IPS-18c (cell line): ENCODE measurements at regions not wholly inside any gene's neighbourhood (a gene's known extent, or its start where the extent isn't known, plus 50 kb on each side); places are given as distances from the start of the nearest gene placed in this dataset.

Experiments
- H3K4me3 ChIP-seq: 2 replicates; pipeline ENCODE4 v1.7.0; 2013; ENCODE audit warnings: low read depth, mild to moderate bottlenecking, low read length, moderate library complexity; ENCODE audit not compliant: insufficient read depth
- H3K9me3 ChIP-seq: one replicate; pipeline ENCODE4 v1.6.1; 2013; ENCODE audit warnings: mild to moderate bottlenecking, low read length, moderate library complexity; ENCODE audit not compliant: control insufficient read depth, insufficient read depth

DNA sequence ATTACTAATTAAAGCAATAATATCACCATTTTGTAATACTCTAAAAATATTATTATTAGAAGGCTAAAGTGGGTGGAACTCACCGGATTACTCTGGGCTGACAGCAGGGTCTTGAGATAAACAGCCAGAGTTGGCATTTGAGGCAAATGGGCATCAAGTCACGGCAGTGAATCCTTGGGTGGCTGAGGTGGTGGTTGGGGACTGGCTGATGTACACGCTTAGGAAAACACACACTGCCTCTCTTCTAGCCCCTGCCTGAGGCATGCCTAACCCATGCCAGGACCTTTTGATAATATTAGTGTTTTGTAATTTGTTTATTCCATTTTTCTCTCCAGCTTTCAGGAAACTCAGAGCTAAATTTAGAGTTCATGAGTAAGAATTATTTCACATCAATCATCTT is 76.8 kb downstream of the ACKR3 start:
- Histone ChIP-seq H3K9me3 (no peaks in the 10 kb centered on the region), H3K4me3 (no peak overlapping the region)

DNA sequence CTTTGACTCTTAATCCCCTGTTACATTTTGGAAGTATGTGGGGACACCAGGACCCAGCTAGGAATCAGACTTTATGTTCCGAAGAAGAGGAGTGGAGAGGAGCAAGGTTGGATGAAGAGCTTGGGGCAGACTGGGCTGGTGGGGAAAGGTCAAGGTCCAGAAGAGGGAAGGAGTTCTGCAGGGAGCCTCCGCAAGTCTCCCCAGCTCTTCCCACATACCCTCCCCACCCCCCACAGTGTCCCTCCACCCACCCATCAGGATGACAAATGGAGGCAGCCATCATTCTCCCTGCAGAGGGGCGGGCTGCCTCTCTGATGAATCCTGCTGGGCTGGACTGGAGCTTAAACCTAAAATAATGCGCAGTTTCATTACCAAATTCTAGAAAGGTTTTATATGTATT is 77.2 kb downstream of the ACKR3 start:
- H3K9me3 ChIP-seq: no peaks in the 10 kb centered on the region
- no peak overlapping the region for H3K4me3 ChIP-seq

DNA sequence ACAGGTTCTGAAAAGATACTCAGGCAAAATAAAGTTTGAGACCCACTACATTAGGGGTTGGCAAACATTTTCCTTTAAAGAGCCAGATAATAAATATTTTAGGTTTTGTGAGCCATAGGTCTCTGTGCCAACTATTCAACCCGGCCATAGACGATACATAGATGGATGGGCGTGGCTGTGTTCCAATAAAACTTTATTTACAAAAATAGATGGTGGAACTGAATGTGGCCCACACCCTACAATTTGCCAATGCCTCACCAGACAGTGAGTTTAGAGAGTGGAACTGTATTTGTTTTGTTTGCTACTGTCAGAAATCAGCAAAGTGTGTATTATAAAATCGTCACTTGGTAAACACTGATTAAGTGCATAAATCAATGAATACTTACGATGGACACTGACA is 78.0 kb downstream of the ACKR3 start:
- Histone ChIP-seq H3K4me3 (no peak overlapping the region), H3K9me3 (no peaks in the 10 kb centered on the region)

DNA sequence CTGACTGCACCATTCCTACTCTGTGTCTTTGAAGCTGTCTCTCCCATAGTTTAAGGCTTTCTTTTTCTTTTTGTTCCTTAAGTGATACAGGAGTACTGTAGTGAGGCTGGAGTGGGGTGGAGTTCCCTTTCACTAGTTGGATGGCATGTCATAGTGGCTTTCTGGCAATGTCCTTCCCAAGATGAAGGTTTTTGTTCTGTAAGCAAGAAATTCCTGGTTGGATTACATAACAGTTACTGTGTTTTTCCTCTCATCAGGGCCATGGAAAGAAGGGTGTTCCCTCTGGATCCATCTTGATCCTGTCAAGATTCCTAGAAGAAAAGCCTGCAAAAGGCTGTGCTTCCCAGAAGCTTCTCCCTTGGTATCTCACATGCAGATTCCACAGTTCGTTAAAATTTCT is 84.2 kb downstream of the ACKR3 start:
- H3K4me3 ChIP-seq: no peak overlapping the region
- no peaks in the 10 kb centered on the region for H3K9me3 ChIP-seq

DNA sequence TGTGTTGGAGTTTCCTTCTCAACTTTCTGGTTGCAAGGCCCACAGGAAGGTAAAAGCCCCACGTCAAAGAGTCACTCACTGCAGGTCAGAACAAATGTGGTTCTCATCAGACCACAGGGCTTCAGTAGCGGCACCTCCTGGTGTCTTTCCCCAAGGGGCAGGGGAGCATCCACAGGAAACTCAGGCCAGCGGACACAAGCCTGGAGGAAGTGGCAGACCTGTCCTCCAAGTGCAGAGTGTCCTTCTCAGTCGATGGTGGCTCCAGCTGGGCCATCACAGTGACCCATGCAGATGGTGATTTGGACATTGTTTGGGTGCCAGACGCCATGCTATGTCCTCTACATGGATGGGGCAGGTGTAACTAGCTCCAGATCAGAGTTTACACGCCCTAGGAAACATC is 84.9 kb downstream of the ACKR3 start:
- H3K4me3 ChIP-seq: no peak overlapping the region
- H3K9me3 ChIP-seq: no peaks in the 10 kb centered on the region

DNA sequence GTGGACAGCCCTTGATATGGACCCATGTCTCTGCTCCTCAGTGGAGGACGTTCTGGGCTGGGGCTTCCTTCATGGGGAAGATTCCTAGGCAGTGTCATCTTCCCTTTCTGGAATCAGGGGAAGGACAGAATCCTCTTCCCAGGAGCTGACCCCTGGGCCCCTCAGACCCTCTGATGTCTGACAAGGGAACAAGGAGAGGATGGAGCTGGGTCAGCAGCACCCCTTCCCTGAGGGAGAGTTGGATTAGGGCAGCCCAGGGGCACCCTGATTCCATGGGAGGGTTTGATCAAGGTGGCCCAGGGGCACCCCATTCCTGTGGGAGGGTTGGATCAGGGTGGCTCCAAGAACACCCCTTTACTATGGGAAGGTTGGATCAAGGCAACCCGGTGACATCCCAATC is 86.5 kb downstream of the ACKR3 start:
- Histone ChIP-seq H3K4me3 (no peak overlapping the region), H3K9me3 (no peaks in the 10 kb centered on the region)

DNA sequence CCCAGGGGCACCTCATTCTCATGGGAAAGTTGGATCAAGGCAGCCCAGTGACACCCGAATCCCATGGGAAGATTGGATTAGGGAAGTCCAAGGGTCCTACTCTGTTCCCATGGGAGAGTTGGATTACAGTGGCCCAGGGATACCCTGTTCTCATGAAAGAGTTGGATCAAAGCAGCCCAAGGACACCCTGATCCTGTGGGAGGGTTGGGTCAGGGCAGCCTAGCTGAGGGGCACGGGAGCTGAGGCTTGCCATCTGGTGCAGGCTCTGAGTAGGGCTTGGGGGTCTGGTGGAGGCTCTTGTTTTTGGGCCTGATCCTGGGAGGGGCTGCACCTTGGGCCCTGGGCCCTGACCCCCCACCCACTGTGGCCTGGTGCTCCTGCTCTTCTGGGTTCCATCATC is 87.1 kb downstream of the ACKR3 start:
- no peak overlapping the region for H3K4me3 ChIP-seq
- no peaks in the 10 kb centered on the region for H3K9me3 ChIP-seq

DNA sequence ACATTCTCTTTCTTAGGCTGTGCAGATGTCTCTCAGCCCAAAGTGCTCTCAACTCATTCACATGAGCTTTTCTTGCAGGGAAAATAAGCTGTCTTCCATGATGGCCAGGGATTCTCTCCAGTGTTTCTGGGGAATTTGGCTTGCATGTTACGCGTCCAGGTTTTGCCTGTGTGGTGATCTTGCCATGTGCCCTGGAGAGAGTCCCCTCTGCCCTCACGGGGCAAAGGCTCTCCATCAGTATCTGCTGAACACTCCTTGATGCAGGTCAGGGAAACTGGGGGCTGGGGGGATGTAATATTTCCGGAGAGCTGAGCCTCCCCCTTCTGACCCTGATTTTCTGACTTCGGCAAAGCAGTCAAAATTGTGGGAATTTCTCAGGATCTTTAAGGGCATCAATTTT is 87.6 kb downstream of the ACKR3 start:
- Histone ChIP-seq H3K4me3 (no peak overlapping the region), H3K9me3 (no peaks in the 10 kb centered on the region)

DNA sequence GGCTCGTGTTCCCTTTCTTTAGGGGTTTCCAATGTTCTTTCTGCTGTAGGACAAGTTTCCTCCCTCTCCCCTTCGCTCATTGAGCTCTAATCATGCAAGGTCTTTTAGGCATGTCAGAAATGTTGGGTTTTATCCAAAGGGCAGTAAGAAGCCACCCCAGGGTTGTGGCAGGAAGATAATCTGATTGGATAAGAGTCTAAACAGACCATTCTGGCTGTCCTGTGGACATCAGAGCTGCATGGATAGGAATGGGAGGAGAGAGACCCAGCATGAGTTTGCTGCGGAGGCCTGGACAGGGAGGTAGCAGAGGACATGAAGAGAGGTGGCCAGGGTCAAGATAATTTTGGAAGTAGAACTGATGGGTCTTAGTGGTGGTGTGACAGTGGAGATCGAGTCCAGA is 88.2 kb downstream of the ACKR3 start:
- Histone ChIP-seq H3K4me3 (no peak overlapping the region), H3K9me3 (no peaks in the 10 kb centered on the region)

DNA sequence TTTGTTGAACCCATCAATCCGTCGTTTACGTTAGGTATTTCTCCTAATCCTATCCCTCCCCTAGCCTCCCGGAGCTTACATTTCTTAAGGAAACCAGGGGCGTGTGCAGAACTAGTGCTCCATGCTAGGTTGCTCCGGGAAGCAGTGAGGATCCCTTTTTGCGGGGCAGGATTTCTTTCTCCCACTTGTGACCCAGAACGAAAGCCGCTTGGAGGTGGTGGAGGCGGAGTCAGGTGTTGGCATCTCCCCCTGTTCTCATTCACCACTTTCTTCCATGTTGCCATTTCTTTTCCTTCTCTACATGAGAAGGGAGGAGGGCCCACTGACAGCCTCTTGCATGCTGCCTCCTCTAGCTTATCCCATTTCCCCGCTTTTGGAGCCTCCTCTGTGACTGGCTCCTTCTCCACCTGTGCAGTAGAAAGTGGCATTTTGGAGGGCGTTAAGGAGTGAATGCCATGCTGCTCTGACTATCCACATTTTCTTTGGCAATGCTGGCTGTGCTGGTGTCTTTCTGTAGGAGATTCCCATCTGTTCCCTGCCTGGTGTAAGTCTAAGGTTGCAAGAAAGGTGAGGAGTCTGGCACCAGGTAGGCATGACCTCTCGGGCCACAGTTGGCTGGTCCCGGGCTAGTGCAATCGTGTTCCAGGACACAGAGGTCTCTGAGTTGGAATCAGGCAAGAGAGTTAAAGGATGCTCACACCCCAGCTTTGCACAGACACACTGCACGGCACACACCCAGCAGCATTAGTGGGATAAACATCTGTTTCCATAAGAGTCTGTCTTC is 89.5 kb downstream of the ACKR3 start:
- no peak overlapping the region for H3K4me3 ChIP-seq
- H3K9me3 ChIP-seq: no peaks in the 10 kb centered on the region

DNA sequence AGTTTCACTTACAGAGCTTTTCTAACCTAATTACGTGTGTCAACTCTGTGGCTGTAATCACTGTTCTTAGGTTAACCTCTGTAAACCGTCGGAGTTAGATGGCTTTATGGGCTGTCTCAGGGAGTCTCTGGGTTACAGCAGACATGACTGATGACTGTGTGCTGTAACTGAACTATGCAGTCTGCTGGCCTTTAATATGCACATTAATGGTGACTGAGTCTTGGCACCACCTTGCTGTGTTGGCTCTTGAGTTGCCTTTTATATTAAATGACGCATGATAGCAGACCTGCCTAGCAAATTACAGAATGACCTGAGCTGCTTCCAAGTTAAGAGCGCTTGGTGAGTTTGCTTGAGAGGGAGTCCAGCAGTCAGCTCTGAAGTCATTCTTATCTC is 90.1 kb downstream of the ACKR3 start:
- Histone ChIP-seq H3K9me3 (no peaks in the 10 kb centered on the region), H3K4me3 (no peak overlapping the region)

DNA sequence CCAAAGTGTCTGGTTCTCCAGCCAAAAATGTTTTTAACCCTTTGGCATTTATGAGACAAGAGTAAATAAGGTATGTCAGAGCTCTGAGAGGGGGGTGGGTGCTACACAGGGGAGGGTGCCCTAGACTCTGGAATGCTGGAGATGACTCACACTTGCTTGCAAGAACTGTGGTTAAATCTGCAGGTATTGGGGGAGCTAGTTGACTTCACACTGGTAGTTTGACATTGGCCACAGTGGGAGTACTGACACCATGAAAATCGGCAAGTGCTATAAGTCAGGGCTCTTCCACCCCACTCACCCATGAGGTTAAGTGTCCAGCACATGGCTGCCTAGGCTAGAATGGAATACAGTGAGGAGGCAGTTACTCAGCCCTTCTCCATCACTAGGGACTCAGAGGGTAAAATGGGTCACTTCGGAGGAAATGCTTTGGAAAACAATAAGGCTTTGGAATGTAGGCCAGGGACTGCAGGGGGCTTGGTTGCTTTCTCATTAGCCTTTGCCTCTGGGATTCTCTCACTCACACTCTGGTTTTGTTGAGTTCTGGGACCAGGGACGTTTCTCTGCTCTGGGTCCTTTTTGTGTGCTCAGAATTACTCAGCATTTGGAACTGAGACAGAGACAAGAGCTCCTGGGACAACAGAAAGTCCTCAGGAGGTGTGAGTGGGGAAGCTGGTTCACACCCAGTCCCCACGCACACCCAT is 91.6 kb downstream of the ACKR3 start:
- Histone ChIP-seq H3K9me3 (no peaks in the 10 kb centered on the region), H3K4me3 (no peak overlapping the region)

DNA sequence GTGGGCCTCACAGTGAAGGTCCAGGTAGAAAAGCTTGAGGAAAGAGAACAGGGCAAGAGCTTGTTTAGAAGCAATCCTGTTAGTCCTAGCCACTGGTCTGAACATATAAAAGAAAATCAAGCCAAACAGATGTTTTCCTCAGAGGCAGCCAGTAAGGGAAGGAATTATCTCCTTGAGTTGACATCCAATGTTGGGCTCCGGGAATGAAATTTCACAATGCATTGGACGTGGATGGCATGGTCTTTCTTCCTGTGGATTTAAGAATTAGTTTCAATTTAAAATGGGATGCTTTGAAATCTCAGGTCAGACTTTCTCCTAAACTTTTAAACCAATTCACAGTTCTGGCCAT is 92.1 kb downstream of the ACKR3 start:
- Histone ChIP-seq H3K4me3 (no peak overlapping the region), H3K9me3 (peaks cover 2% of the 10 kb centered on the region)

DNA sequence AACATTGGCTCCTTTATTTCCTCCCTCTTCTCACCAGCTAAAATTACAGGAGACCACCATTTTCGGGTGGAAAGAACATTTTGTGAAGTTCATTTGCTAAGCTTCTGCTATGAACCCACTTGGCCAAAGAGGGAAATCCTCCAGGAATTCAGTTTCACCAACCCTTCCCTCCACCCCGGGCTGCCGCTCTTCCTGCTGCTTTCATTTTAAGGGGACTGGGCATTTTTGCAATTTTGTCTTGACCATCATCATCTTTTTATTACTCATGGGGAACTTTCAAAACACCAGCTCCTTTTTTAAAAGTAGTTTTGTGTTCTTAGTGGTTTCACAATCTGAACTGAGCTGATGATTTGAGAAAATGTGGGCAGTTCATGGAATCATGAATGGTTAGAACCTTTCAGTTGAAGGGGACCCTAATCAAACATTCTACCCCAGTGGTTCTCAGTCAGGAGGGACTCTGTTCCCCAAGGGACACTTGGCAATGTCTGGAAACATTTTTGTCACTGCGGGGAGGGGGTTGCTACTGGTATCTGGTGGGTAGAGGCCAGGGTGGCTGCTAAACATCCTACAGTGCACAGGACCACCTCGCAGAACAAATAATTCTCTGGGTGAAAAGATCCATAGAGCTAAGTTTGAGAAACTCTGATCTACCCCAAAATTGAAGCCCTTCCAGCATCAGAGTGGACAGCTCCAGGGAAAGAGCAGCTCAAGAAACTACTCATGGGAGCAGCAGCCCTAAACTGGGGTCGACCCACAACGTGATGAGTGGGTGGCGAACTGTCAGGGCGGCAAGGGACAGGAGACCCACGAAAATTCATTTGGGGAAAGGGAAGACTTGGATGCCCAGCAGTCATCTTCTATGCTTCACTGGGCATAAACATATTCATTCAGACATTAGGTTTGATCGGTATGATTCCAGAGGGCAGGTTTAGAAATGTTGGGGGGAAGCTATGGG is 92.9 kb downstream of the ACKR3 start:
- H3K4me3 ChIP-seq: no peak overlapping the region

DNA sequence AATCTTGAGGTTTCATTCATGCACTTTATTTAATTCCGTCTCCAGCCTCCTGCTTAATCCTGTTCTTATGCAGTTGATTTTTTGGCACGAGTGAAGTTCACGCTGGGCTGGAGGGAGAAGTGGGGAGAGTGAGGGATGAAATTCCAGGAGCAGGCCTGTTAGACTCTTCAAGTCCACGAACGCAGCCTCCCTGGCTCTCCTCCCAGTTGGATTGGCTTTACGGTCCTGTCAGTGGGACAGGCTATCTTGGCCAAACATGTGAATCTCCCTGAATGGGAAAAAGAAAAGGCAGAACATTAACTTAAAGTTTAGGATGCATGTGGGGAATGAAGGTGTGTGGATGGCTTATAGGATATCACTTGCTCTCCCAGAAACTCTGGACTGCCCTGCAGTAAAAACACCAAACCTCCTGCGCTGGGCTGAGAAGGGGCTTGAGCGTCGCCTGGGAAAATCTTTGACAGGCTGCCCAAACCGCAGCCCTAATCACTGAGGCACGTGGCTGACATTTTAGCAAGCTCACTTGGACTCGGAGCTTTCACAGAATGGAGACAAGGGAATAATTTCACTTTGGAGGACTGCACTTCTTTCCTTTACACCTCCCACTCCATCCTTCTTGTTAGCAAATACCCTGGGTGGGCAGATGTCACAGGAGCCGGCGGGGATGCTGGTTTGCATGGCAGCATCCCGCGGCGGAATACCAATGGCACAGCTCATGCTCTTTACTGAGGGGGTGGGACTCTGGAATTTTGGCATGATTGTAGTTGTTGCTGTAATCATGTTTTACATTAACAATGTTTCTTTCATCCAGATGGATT is 93.9 kb downstream of the ACKR3 start:
- Histone ChIP-seq H3K9me3 (peaks cover 2% of the 10 kb centered on the region), H3K4me3 (no peak overlapping the region)

More for the DNA sequence above, 92.9 kb downstream of the ACKR3 start:
- H3K9me3 ChIP-seq: peaks cover 2% of the 10 kb centered on the region

DNA sequence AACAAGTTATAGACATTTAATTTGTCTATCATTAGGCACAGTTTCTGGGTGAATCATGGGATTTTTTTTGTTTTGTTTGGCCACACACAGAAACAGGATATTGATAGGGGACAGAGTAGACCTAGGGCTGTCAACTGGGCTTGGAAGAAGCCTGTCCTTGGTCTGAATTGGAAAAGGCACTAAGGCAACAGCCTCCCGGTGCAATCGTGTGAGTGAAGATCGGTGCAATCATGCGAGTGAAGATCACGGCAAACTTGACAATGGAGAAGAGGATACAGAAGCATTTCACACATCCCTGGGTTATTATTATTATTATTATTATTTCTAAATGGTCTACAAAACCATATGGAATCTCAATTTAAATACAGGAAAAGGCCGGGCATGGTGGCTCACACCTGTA is 94.5 kb downstream of the ACKR3 start:
- H3K9me3 ChIP-seq: peaks cover 2% of the 10 kb centered on the region
- no peak overlapping the region for H3K4me3 ChIP-seq

DNA sequence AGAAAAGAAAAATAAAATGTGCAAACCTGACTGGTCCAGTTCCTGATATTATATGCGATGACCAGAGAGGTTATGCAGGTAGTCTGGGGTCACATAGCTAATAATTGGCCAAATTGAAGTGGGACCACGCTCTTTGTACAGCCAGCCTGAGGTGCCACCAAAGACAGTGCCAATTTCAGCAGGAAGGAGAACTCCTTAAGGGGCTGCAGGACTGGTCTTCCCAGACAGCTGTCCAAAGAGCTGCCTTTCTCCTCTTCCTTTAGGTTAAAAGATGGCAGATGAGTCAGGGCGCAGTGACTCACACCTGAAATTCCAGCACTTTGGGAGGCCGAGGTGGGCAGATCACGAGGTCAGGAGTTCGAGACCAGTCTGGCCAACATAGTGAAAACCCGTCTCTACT is 95.5 kb downstream of the ACKR3 start:
- Histone ChIP-seq H3K9me3 (peaks cover 2% of the 10 kb centered on the region), H3K4me3 (no peak overlapping the region)
